ENCODE measurements at regions not wholly inside any gene's neighbourhood (a gene's known extent, or its start where the extent isn't known, plus 50 kb on each side); places are given as distances from the start of the nearest gene placed in this dataset.

- no peak for TF ChIP-seq POLR2A (IDR thresholded peaks at IDR 0.05)
- TF ChIP-seq POLR2AphosphoS5 (IDR thresholded peaks at IDR 0.05) = no peak
- TF ChIP-seq, protein P1, sequence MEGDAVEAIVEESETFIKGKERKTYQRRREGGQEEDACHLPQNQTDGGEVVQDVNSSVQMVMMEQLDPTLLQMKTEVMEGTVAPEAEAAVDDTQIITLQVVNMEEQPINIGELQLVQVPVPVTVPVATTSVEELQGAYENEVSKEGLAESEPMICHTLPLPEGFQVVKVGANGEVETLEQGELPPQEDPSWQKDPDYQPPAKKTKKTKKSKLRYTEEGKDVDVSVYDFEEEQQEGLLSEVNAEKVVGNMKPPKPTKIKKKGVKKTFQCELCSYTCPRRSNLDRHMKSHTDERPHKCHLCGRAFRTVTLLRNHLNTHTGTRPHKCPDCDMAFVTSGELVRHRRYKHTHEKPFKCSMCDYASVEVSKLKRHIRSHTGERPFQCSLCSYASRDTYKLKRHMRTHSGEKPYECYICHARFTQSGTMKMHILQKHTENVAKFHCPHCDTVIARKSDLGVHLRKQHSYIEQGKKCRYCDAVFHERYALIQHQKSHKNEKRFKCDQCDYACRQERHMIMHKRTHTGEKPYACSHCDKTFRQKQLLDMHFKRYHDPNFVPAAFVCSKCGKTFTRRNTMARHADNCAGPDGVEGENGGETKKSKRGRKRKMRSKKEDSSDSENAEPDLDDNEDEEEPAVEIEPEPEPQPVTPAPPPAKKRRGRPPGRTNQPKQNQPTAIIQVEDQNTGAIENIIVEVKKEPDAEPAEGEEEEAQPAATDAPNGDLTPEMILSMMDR (IDR thresholded peaks at IDR 0.05 in 8 of 11, conservative IDR thresholded peaks at IDR 0.05 in 3 of 11) = no peak
These were observed 248.8 kb upstream of the TPM1 start for GRCh38 chr15:62793752-62794144.
